HEK293T (cell line): ENCODE measurements at regions not wholly inside any gene's neighbourhood (a gene's known extent, or its start where the extent isn't known, plus 50 kb on each side); places are given as distances from the start of the nearest gene placed in this dataset.

Experiments used
- BHLHE40 ChIP-seq: fragments of 450-650 bp; IDR thresholded peaks from 2 replicates; pipeline ENCODE4 v1.6.1; 2016; ENCODE audit warnings: mild to moderate bottlenecking, moderate library complexity, borderline replicate concordance
- FOXA1 ChIP-seq: fragments of 450-650 bp; IDR thresholded peaks from 2 replicates; pipeline ENCODE4 v1.6.1; 2016; ENCODE audit warnings: mild to moderate bottlenecking
- FOXK2 ChIP-seq: fragments of 450-650 bp; IDR thresholded peaks from 2 replicates; pipeline ENCODE4 v1.6.1; 2016; ENCODE audit warnings: mild to moderate bottlenecking
- FOXM1 ChIP-seq: fragments of 450-650 bp; IDR thresholded peaks from 2 replicates; pipeline ENCODE4 v1.6.1; 2017; ENCODE audit warnings: mild to moderate bottlenecking, borderline replicate concordance
- NFRKB ChIP-seq: fragments of 450-650 bp; IDR thresholded peaks from 2 replicates; pipeline ENCODE4 v1.6.1; 2016; ENCODE audit warnings: mild to moderate bottlenecking, moderate library complexity
- SP1 ChIP-seq: fragments of 450-650 bp; IDR thresholded peaks from 2 replicates; pipeline ENCODE4 v1.6.1; 2017
- TARDBP ChIP-seq: fragments of 450-650 bp; IDR thresholded peaks from 2 replicates; pipeline ENCODE4 v1.6.1; 2016

DNA sequence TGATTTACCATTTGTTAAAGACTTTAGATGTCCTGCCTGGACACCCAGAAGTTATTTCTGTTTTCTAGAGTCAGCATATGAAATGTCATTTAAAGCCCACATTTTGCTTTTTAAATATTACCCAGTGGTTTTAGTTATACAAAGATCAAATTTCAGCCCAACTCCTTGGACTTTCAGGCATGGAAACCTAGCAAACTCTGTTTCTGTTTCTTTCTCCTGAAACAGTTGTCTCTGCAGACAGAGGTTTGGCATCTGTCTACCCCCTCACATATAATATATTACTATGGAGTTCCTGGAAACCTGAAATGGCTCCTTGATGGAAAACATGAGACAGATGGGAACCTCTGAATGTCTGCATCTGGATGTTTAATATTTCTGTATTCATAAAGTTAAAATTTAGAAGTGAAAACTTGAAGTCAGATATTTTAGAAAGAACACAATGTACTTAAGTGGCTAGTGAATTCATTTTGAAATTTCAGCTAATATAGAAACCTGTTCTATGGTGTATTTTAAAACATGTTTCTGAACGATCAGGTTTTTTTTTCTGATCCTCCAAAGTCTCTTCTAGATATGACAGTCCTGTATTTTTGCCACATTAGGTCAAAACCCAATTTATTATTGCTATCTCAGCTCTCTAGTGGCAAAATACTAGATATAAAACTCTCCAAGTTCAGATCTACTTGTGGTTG is 743.3 kb downstream of the CD109 start:
- TF ChIP-seq BHLHE40, result no peak
- TF ChIP-seq FOXA1, result no peak
- no peak for TF ChIP-seq FOXK2
- TF ChIP-seq FOXM1, result no peak
- TF ChIP-seq NFRKB, result no peak
- no peak for TF ChIP-seq SP1
- TF ChIP-seq TARDBP, result no peak
